Endothelial cell of umbilical vein (primary cell): ENCODE measurements at regions not wholly inside any gene's neighbourhood (a gene's known extent, or its start where the extent isn't known, plus 50 kb on each side); places are given as distances from the start of the nearest gene placed in this dataset.

Experiments used
- CTCF ChIP-seq, 2 donors: IDR thresholded peaks; 1 replicate in 1 of 2; 2 replicates in 1 of 2; pipeline ENCODE4 v1.5.1; 2011; ENCODE audit warnings: low read length in 2 of 2, mild to moderate bottlenecking in 2 of 2, moderate library complexity in 2 of 2, control low read depth in 1 of 2, inconsistent platforms in 1 of 2, low read depth in 1 of 2; ENCODE audit not compliant: insufficient read depth in 1 of 2; ENCODE audit errors: extremely low read depth in 1 of 2
- EZH2 ChIP-seq: IDR thresholded peaks from 2 replicates; pipeline ENCODE4 v1.6.1; 2012; ENCODE audit warnings: borderline replicate concordance, low read depth, mild to moderate bottlenecking, moderate library complexity, low read length, inconsistent platforms; ENCODE audit not compliant: severe bottlenecking
- FOS ChIP-seq: IDR thresholded peaks from 2 replicates; pipeline ENCODE4 v1.6.1; 2011; ENCODE audit warnings: mild to moderate bottlenecking, low read length, moderate library complexity, borderline replicate concordance; ENCODE audit not compliant: insufficient read depth
- GATA2 ChIP-seq: IDR thresholded peaks from 2 replicates; pipeline ENCODE4 v1.7.0; 2011; ENCODE audit warnings: low read depth, mild to moderate bottlenecking, moderate library complexity, mixed read lengths, low read length; ENCODE audit not compliant: insufficient read length, insufficient read depth
- JUN ChIP-seq: IDR thresholded peaks from 2 replicates; pipeline ENCODE4 v1.6.1; 2011; ENCODE audit warnings: borderline replicate concordance, low read depth; ENCODE audit not compliant: insufficient read length, insufficient read depth
- MAX ChIP-seq: IDR thresholded peaks from 2 replicates; pipeline ENCODE4 v1.6.1; 2011; ENCODE audit not compliant: insufficient read depth, insufficient read length
- MYC ChIP-seq: IDR thresholded peaks from one replicate; pipeline ENCODE4 v1.6.1; 2011; ENCODE audit warnings: mild to moderate bottlenecking, low read depth, low read length
- POLR2A ChIP-seq: IDR thresholded peaks from 2 replicates; pipeline ENCODE4 v1.6.1; 2012; ENCODE audit warnings: low read depth, mild to moderate bottlenecking, control low read depth, low read length
- POLR2AphosphoS5 ChIP-seq: IDR thresholded peaks from 2 replicates; pipeline ENCODE4 v1.6.1; 2012; ENCODE audit warnings: low read depth, mild to moderate bottlenecking, control low read depth, low read length, moderate library complexity; ENCODE audit not compliant: insufficient read depth

GRCh38 chr3:168807448-168807847 lies 711.7 kb upstream of the GOLIM4 start:
- TF ChIP-seq POLR2A = no peak
- TF ChIP-seq CTCF (IDR thresholded peaks at IDR 0.05; ENCODE audit: extremely low read depth in 1 of 2, insufficient read depth in 1 of 2, low read depth in 1 of 2, low read length in 2 of 2) = no peak
- no peak for TF ChIP-seq POLR2AphosphoS5
- TF ChIP-seq GATA2 = no peak
- TF ChIP-seq JUN = no peak
- no peak for TF ChIP-seq EZH2
- TF ChIP-seq MAX = no peak
- no peak for TF ChIP-seq MYC
- no peak for TF ChIP-seq FOS
